ENCODE measurements at regions not wholly inside any gene's neighbourhood (a gene's known extent, or its start where the extent isn't known, plus 50 kb on each side); places are given as distances from the start of the nearest gene placed in this dataset.

GRCh38 chr10:35722636-35723035, 80.5 kb upstream of the FZD8 start:
- TF ChIP-seq CTCF (IDR thresholded peaks at IDR 0.05) (no peak), POLR2A (IDR thresholded peaks at IDR 0.05) (no peak), POLR2AphosphoS5 (IDR thresholded peaks at IDR 0.05) (no peak), EP300 (IDR thresholded peaks at IDR 0.05) (no peak)
